ENCODE measurements at regions not wholly inside any gene's neighbourhood (a gene's known extent, or its start where the extent isn't known, plus 50 kb on each side); places are given as distances from the start of the nearest gene placed in this dataset.

- TF ChIP-seq EZH2 (IDR thresholded peaks at IDR 0.05; ENCODE audit: borderline replicate concordance, low read length) (no peak), CTCF (IDR thresholded peaks at IDR 0.05; ENCODE audit: low read length) (no peak)
Measured at GRCh38 chr13:105630431-105630830, 905.0 kb downstream of the EFNB2 start.
